Body of pancreas (tissue), 4 donors: ENCODE measurements at regions not wholly inside any gene's neighbourhood (a gene's known extent, or its start where the extent isn't known, plus 50 kb on each side); places are given as distances from the start of the nearest gene placed in this dataset.
"Not testable (repeated sequence)": the region's sequence is repeated elsewhere in the genome, so short reads cannot be mapped to it uniquely, and the experiment has no call there.

Source experiments
- ATAC-seq: fragments of 150-250 bp; one replicate; pipeline ENCODE4 v1.9.1; 2016
- DNase-seq, 4 donors: peaks; one replicate each; pipeline ENCODE4 v3.0.0-alpha.2; 2019
- H3K27ac ChIP-seq, 4 donors: fragments of 200-600 bp; sonication (generic); 1 replicate in 3 of 4; 2 replicates in 1 of 4; pipeline versions ENCODE4 v1.5.1 to v1.6.1; 2016 to 2019; ENCODE audit warnings: mild to moderate bottlenecking in 1 of 4, mixed read lengths in 1 of 4, moderate library complexity in 1 of 4
- H3K27me3 ChIP-seq, 2 donors: fragments of 200-600 bp; sonication (generic); one replicate each; pipeline ENCODE4 v1.6.0; 2016; ENCODE audit warnings: mild to moderate bottlenecking in 1 of 2
- H3K36me3 ChIP-seq, 2 donors: fragments of 200-600 bp; sonication (generic); replicated peaks in 1 of 2; 2 replicates each; pipeline ENCODE4 v1.5.1; 2016; ENCODE audit warnings: low read depth in 2 of 2; ENCODE audit not compliant: insufficient read depth in 1 of 2
- H3K4me1 ChIP-seq: fragments of 200-600 bp; sonication (generic); one replicate; pipeline ENCODE4 v1.6.0; 2016
- H3K4me3 ChIP-seq, 2 donors: fragments of 200-600 bp; sonication (generic); 1 replicate in 1 of 2; 2 replicates in 1 of 2; pipeline ENCODE4 v1.5.1; 2016 to 2019
- H3K9me3 ChIP-seq, 3 donors: fragments of 200-600 bp; sonication (generic); 1 replicate in 2 of 3; 2 replicates in 1 of 3; pipeline ENCODE4 v1.5.1; 2016
- POLR2A ChIP-seq, 3 donors: fragments of 450-650 bp; IDR thresholded peaks; one replicate each; pipeline ENCODE4 v1.6.1; 2016; ENCODE audit warnings: antibody characterized with exemption in 3 of 3, mild to moderate bottlenecking in 2 of 3
- WGBS, 2 donors: methylation state at CpG; one replicate each; pipeline ENCODE4 v1.1.5; 2017; 5-methylcytosine and 5-hydroxymethylcytosine counted together
- intact Hi-C: fragments of 100-400 bp; cut with DNase I; formaldehyde crosslinking; loops from one replicate; pipeline ENCODE4 v1.15.1; 2023
- TF ChIP-seq, protein P1 (sequence below), 7 experiments: fragments of 450-650 bp in 4 of 7; fragments of 200-600 bp in 3 of 7; sonication (generic) in 3 of 7; IDR thresholded peaks; one replicate each; pipeline ENCODE4 v1.5.1; 2016 to 2019; ENCODE audit warnings: antibody characterized with exemption in 7 of 7

DNA sequence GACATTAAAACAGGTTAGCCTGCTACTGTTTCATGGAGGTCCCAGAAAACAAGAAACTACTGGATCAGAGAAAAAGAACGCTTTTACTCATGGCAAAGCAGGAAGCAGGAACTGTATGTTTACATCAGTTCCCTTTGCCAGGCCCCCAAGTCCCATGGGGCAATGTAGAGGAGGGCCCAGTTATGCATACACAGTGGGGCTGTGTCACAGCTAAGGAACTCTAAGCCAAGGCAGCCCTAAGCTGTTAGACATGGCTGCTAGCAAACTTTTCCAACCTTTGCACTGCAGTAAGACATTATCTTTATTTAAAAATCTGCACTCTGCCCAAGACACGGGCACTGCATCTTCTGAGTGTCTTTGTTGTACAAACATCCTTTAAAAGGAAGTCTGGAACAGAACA, 975.8 kb downstream of the C4orf33 start:
- DNase-seq: no peak
- TF ChIP-seq, protein P1, sequence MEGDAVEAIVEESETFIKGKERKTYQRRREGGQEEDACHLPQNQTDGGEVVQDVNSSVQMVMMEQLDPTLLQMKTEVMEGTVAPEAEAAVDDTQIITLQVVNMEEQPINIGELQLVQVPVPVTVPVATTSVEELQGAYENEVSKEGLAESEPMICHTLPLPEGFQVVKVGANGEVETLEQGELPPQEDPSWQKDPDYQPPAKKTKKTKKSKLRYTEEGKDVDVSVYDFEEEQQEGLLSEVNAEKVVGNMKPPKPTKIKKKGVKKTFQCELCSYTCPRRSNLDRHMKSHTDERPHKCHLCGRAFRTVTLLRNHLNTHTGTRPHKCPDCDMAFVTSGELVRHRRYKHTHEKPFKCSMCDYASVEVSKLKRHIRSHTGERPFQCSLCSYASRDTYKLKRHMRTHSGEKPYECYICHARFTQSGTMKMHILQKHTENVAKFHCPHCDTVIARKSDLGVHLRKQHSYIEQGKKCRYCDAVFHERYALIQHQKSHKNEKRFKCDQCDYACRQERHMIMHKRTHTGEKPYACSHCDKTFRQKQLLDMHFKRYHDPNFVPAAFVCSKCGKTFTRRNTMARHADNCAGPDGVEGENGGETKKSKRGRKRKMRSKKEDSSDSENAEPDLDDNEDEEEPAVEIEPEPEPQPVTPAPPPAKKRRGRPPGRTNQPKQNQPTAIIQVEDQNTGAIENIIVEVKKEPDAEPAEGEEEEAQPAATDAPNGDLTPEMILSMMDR (IDR thresholded peaks at IDR 0.05): no peak
- TF ChIP-seq POLR2A (IDR thresholded peaks at IDR 0.05): no peak
- H3K4me3 ChIP-seq: no peak overlapping the region
- H3K36me3 ChIP-seq: no peaks in the 10 kb centered on the region
- H3K4me1 ChIP-seq: peaks cover 35% of the 10 kb centered on the region
- H3K27ac ChIP-seq: no peak overlapping the region
- intact Hi-C loops: no loop called here
- H3K27me3 ChIP-seq: no peaks in the 10 kb centered on the region
- H3K9me3 ChIP-seq: no peaks in the 10 kb centered on the region
- no peak for ATAC-seq
- 53 to 55% methylated on average over 2 of the region's 2 CpGs for WGBS, 2 donors

- TF ChIP-seq, protein P1 (IDR thresholded peaks at IDR 0.05): no peak
- no peak for TF ChIP-seq POLR2A (IDR thresholded peaks at IDR 0.05)
- intact Hi-C loops: no loop called here
- ATAC-seq: peak; percentile 69
- no peak for DNase-seq
- Histone ChIP-seq H3K27ac (peak overlapping the region in 1 of 4 donors; percentile 34), H3K4me3 (no peak overlapping the region), H3K36me3 (no peaks in the 10 kb centered on the region), H3K27me3 (no peaks in the 10 kb centered on the region), H3K4me1 (peaks cover 25% of the 10 kb centered on the region), H3K9me3 (no peaks in the 10 kb centered on the region)
- WGBS, 2 donors: 14 to 15% methylated on average over 3 of the region's 3 CpGs
Measured at GRCh38 chr4:130073145-130073790, 977.3 kb downstream of the C4orf33 start.

DNA sequence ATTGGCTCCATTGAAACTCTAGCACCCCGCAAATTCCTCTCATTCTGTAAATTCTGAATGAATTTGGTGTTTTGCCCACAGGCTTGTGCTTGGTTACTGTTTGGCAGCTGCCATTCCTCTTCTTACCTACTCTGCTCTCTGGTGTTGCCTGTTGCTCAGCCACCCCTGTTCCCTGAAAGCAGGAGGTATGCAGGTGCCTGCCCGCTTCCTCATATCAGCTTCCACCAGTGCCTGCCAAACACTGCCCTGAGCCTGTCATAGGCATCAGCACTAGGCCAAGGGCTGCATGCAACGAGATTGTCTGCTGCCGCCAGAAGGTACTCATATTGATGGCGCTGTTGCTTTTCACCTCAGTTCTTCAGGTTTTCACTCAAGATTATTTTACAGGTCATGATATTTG, 978.1 kb downstream of the C4orf33 start:
- 26 to 40% methylated on average over 5 of the region's 5 CpGs for WGBS, 2 donors
- H3K27ac ChIP-seq: peak overlapping the region in 1 of 4 donors; percentile 34
- H3K9me3 ChIP-seq: no peaks in the 10 kb centered on the region
- DNase-seq: peak; percentile 54 to 83 (median 70)
- peak; percentile 85 for ATAC-seq
- H3K27me3 ChIP-seq: no peaks in the 10 kb centered on the region
- intact Hi-C loops: no loop called here
- H3K36me3 ChIP-seq: no peaks in the 10 kb centered on the region
- peaks cover 19% of the 10 kb centered on the region for H3K4me1 ChIP-seq
- no peak for TF ChIP-seq POLR2A (IDR thresholded peaks at IDR 0.05)
- TF ChIP-seq, protein P1 (IDR thresholded peaks at IDR 0.05): peak in 1 of 7 experiments; percentile 1
- H3K4me3 ChIP-seq: no peak overlapping the region

GRCh38 chr4:130077275-130077674, 981.3 kb downstream of the C4orf33 start:
- no peak for DNase-seq
- Histone ChIP-seq H3K4me1 (peaks cover 24% of the 10 kb centered on the region), H3K27me3 (no peaks in the 10 kb centered on the region), H3K36me3 (no peaks in the 10 kb centered on the region), H3K4me3 (no peak overlapping the region), H3K9me3 (no peaks in the 10 kb centered on the region), H3K27ac (no peak overlapping the region)
- ATAC-seq: no peak
- TF ChIP-seq, protein P1 (IDR thresholded peaks at IDR 0.05): no peak
- TF ChIP-seq POLR2A (IDR thresholded peaks at IDR 0.05): no peak
- WGBS, 2 donors: 86 to 92% methylated on average over 1 of the region's 1 CpG
- intact Hi-C loops: no loop called here

- H3K36me3 ChIP-seq, H3K27me3 ChIP-seq, H3K9me3 ChIP-seq, DNase-seq, H3K27ac ChIP-seq, H3K4me3 ChIP-seq, intact Hi-C loops, ATAC-seq, H3K4me1 ChIP-seq: not testable (repeated sequence)
- 78 to 85% methylated on average over 2 of the region's 2 CpGs for WGBS, 2 donors
Measured at GRCh38 chr4:130079027-130079426, 983.1 kb downstream of the C4orf33 start.
